Glutamatergic neuron (in vitro differentiated cells): ENCODE measurements at regions not wholly inside any gene's neighbourhood (a gene's known extent, or its start where the extent isn't known, plus 50 kb on each side); places are given as distances from the start of the nearest gene placed in this dataset.
"Not testable (repeated sequence)": the region's sequence is repeated elsewhere in the genome, so short reads cannot be mapped to it uniquely, and the experiment has no call there.

Experiments used
- DNase-seq: peaks from one replicate; pipeline ENCODE4 v3.0.0; 2022
- H3K27ac Mint-ChIP-seq: one replicate; pipeline ENCODE4 v1.8.0; 2020; ENCODE audit warnings: mild to moderate bottlenecking, mixed read lengths, inconsistent platforms; ENCODE audit not compliant: unreplicated experiment
- H3K27me3 Mint-ChIP-seq: one replicate; pipeline ENCODE4 v1.8.0; 2020; ENCODE audit warnings: mild to moderate bottlenecking, moderate library complexity, mixed read lengths, inconsistent platforms; ENCODE audit not compliant: unreplicated experiment
- H3K36me3 Mint-ChIP-seq: one replicate; pipeline ENCODE4 v1.8.0; 2020; ENCODE audit warnings: mild to moderate bottlenecking, mixed read lengths, inconsistent platforms; ENCODE audit not compliant: unreplicated experiment
- H3K4me1 Mint-ChIP-seq: one replicate; pipeline ENCODE4 v1.8.0; 2020; ENCODE audit warnings: mild to moderate bottlenecking, low read depth, mixed read lengths, inconsistent platforms; ENCODE audit not compliant: unreplicated experiment
- H3K4me3 Mint-ChIP-seq: one replicate; pipeline ENCODE4 v1.8.0; 2020; ENCODE audit warnings: mild to moderate bottlenecking, mixed read lengths, inconsistent platforms; ENCODE audit not compliant: unreplicated experiment
- H3K9me3 Mint-ChIP-seq: one replicate; pipeline ENCODE4 v1.8.0; 2020; ENCODE audit warnings: mild to moderate bottlenecking, moderate library complexity, mixed read lengths, inconsistent platforms; ENCODE audit not compliant: unreplicated experiment
- CTCF ChIP-seq: fragments of 200-600 bp; sonication (generic); IDR thresholded peaks from one replicate; pipeline ENCODE4 v1.5.0; 2021; ENCODE audit not compliant: partially characterized antibody, unreplicated experiment

- Mint-ChIP-seq H3K4me3 (no peak overlapping the region), H3K27ac (no peak overlapping the region), H3K9me3 (no peaks in the 10 kb centered on the region), H3K36me3 (no peaks in the 10 kb centered on the region), H3K4me1 (no peaks in the 10 kb centered on the region), H3K27me3 (no peaks in the 10 kb centered on the region)
- TF ChIP-seq CTCF = no peak
- DNase-seq = no peak
These were observed 416.8 kb upstream of the GBE1 start for GRCh38 chr3:82178291-82178690.

GRCh38 chr3:82177774-82178173, 416.3 kb upstream of the GBE1 start:
- Mint-ChIP-seq H3K9me3 (no peaks in the 10 kb centered on the region), H3K27me3 (no peaks in the 10 kb centered on the region), H3K36me3 (no peaks in the 10 kb centered on the region), H3K4me3 (no peak overlapping the region), H3K27ac (no peak overlapping the region), H3K4me1 (no peaks in the 10 kb centered on the region)
- no peak for DNase-seq
- no peak for TF ChIP-seq CTCF

GRCh38 chr3:82165266-82165665, 403.8 kb upstream of the GBE1 start:
- H3K36me3 Mint-ChIP-seq = no peaks in the 10 kb centered on the region
- no peak overlapping the region for H3K4me3 Mint-ChIP-seq
- no peaks in the 10 kb centered on the region for H3K9me3 Mint-ChIP-seq
- no peaks in the 10 kb centered on the region for H3K27me3 Mint-ChIP-seq
- TF ChIP-seq CTCF = no peak
- no peak overlapping the region for H3K27ac Mint-ChIP-seq
- H3K4me1 Mint-ChIP-seq = no peaks in the 10 kb centered on the region
- DNase-seq = no peak

GRCh38 chr3:82163907-82164520, 402.6 kb upstream of the GBE1 start:
- TF ChIP-seq CTCF = peak; percentile 88
- Mint-ChIP-seq H3K4me3 (no peak overlapping the region), H3K36me3 (no peaks in the 10 kb centered on the region), H3K4me1 (no peaks in the 10 kb centered on the region), H3K27ac (no peak overlapping the region), H3K9me3 (no peaks in the 10 kb centered on the region), H3K27me3 (no peaks in the 10 kb centered on the region)
- DNase-seq = no peak

GRCh38 chr3:82157952-82158351, 396.5 kb upstream of the GBE1 start:
- Mint-ChIP-seq H3K36me3 (peaks cover 7% of the 10 kb centered on the region), H3K4me3 (no peak overlapping the region), H3K27ac (no peak overlapping the region), H3K9me3 (peaks cover 2% of the 10 kb centered on the region), H3K4me1 (peaks cover 6% of the 10 kb centered on the region), H3K27me3 (peaks cover 3% of the 10 kb centered on the region)
- TF ChIP-seq CTCF = no peak
- DNase-seq = no peak

GRCh38 chr3:82153892-82154291, 392.4 kb upstream of the GBE1 start:
- H3K36me3 Mint-ChIP-seq, H3K9me3 Mint-ChIP-seq, H3K27ac Mint-ChIP-seq, H3K4me3 Mint-ChIP-seq, H3K4me1 Mint-ChIP-seq, DNase-seq, H3K27me3 Mint-ChIP-seq: not testable (repeated sequence)
